Endodermal cell (in vitro differentiated cells): ENCODE measurements at regions not wholly inside any gene's neighbourhood (a gene's known extent, or its start where the extent isn't known, plus 50 kb on each side); places are given as distances from the start of the nearest gene placed in this dataset.

ENCODE experiments used
- DNase-seq: peaks from one replicate; pipeline ENCODE4 v3.0.0-alpha.2; 2017
- H3K27ac ChIP-seq: 2 replicates; pipeline ENCODE4 v1.5.1; 2013; ENCODE audit warnings: mild to moderate bottlenecking, low read depth, low read length, moderate library complexity
- H3K27me3 ChIP-seq: 2 replicates; pipeline ENCODE4 v1.6.1; 2013; ENCODE audit warnings: mild to moderate bottlenecking, low read length, moderate library complexity; ENCODE audit not compliant: insufficient read depth, control insufficient read depth, poor library complexity, severe bottlenecking
- H3K36me3 ChIP-seq: 2 replicates; pipeline ENCODE4 v1.7.0; 2013; ENCODE audit warnings: mild to moderate bottlenecking, low read length, moderate library complexity; ENCODE audit not compliant: control insufficient read depth, insufficient read depth
- H3K4me1 ChIP-seq: one replicate; pipeline ENCODE4 v1.7.0; 2013; ENCODE audit warnings: low read length; ENCODE audit not compliant: control insufficient read depth, insufficient read depth
- H3K4me3 ChIP-seq: 2 replicates; pipeline ENCODE4 v1.5.1; 2013; ENCODE audit warnings: mild to moderate bottlenecking, low read length, moderate library complexity
- H3K9ac ChIP-seq: 2 replicates; pipeline ENCODE4 v1.6.1; 2013; ENCODE audit warnings: mild to moderate bottlenecking, low read length, moderate library complexity; ENCODE audit not compliant: poor library complexity, severe bottlenecking; ENCODE audit errors: extremely low read depth
- H3K9me3 ChIP-seq: 2 replicates; pipeline ENCODE4 v1.6.1; 2013; ENCODE audit warnings: mild to moderate bottlenecking, low read length, moderate library complexity; ENCODE audit not compliant: control insufficient read depth
- H3K27ac Mint-ChIP-seq: 2 replicates; pipeline ENCODE4 v1.8.0; 2020; ENCODE audit warnings: mixed read lengths
- H3K27me3 Mint-ChIP-seq: 2 replicates; pipeline ENCODE4 v1.8.0; 2021; ENCODE audit warnings: mild to moderate bottlenecking, mixed read lengths; ENCODE audit not compliant: insufficient read depth
- H3K36me3 Mint-ChIP-seq: 2 replicates; pipeline ENCODE4 v1.8.0; 2020; ENCODE audit warnings: low read depth, mixed read lengths
- H3K4me1 Mint-ChIP-seq: 2 replicates; pipeline ENCODE4 v1.8.0; 2020; ENCODE audit warnings: mixed read lengths
- H3K4me3 Mint-ChIP-seq: 2 replicates; pipeline ENCODE4 v1.8.0; 2020; ENCODE audit warnings: mild to moderate bottlenecking, moderate library complexity, mixed read lengths
- H3K9me3 Mint-ChIP-seq: 2 replicates; pipeline ENCODE4 v1.8.0; 2020; ENCODE audit warnings: mild to moderate bottlenecking, mixed read lengths
- WGBS, 2 experiments: methylation state at CpG; one replicate each; pipeline versions ENCODE4 v1.1.5 to v1.1.7; 2013; ENCODE audit warnings: missing lambda C conversion rate in 2 of 2, mixed read lengths in 1 of 2; ENCODE audit not compliant: insufficient coverage in 1 of 2, insufficient read length in 1 of 2; 5-methylcytosine and 5-hydroxymethylcytosine counted together
- TF ChIP-seq, protein P1 (sequence below): fragments of 200-600 bp; sonication (generic); conservative IDR thresholded peaks from 2 replicates; pipeline ENCODE4 v1.5.0; 2021; ENCODE audit warnings: antibody characterized with exemption, mild to moderate bottlenecking

DNA sequence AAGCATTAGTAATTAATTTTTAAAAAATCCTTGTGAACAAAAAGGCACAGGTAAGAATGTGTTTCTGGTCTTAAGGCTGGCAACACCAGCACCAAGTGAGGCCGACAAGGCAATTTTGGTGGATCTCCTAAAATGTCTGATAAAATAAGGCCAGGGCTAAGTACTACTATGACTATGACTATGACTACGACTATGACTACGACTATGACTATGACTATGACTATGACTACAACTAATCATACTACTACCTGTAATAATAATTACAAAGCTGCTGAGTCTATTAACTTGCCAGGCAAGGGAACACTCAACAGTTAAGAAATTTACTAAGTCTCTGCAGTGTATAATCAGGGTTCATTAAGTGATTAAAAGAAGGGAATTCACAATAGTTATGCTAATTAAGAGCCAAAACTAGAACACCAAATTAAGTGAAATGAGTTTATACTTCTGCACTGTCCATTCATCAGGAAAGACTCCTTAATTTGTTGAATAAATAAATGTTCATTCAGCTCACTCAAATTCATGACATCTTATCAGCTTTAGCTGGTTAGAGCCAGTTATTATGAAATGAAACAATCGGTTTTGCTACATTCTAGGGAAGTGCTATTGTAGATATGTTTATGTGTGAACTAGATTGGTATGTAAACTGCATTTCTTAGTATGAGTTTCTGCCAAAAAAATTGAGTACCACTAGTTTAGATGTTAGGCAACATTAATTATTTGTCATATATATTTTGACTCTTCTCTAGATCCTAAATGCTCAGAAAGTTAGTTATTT is 1626.2 kb upstream of the PCDH20 start:
- Mint-ChIP-seq H3K4me3 (no peak overlapping the region), H3K9me3 (peaks cover 13% of the 10 kb centered on the region), H3K4me1 (peaks cover 10% of the 10 kb centered on the region), H3K27me3 (no peaks in the 10 kb centered on the region), H3K27ac (no peak overlapping the region), H3K36me3 (no peaks in the 10 kb centered on the region)
- DNase-seq: no peak
- Histone ChIP-seq H3K9me3 (peaks cover 6% of the 10 kb centered on the region), H3K4me3 (no peak overlapping the region), H3K9ac (no peak overlapping the region), H3K4me1 (no peaks in the 10 kb centered on the region), H3K27me3 (no peaks in the 10 kb centered on the region), H3K27ac (no peak overlapping the region), H3K36me3 (no peaks in the 10 kb centered on the region)
- WGBS, 2 experiments: 91 to 97% methylated on average over 3 to 4 of the region's 4 CpGs
- TF ChIP-seq, protein P1, sequence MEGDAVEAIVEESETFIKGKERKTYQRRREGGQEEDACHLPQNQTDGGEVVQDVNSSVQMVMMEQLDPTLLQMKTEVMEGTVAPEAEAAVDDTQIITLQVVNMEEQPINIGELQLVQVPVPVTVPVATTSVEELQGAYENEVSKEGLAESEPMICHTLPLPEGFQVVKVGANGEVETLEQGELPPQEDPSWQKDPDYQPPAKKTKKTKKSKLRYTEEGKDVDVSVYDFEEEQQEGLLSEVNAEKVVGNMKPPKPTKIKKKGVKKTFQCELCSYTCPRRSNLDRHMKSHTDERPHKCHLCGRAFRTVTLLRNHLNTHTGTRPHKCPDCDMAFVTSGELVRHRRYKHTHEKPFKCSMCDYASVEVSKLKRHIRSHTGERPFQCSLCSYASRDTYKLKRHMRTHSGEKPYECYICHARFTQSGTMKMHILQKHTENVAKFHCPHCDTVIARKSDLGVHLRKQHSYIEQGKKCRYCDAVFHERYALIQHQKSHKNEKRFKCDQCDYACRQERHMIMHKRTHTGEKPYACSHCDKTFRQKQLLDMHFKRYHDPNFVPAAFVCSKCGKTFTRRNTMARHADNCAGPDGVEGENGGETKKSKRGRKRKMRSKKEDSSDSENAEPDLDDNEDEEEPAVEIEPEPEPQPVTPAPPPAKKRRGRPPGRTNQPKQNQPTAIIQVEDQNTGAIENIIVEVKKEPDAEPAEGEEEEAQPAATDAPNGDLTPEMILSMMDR: no peak

DNA sequence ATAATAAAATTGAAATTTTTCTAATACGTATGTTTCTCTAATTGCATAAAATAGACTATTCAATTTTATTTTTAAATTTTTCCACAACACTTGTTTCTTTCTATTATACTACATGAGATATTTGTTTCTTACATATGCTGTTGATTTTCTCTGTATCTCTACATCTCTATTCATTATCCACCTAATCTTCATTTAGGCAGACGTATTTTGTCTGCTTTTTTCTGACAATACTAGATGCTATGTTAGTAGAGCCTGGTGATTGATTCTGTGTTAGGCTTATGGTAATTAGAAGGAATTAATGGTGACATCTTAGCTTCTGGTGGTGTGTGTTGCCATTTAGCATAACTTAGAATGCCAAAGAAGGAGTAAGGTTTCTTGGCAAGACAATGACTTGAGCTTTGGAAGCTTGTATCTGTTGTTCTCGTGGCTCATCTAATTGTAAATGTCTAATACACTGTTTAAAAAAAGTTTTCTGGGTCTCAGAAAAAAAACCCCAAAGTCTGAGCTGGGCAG is 1610.7 kb upstream of the PCDH20 start:
- no peaks in the 10 kb centered on the region for H3K36me3 ChIP-seq
- H3K4me3 Mint-ChIP-seq: no peak overlapping the region
- no peaks in the 10 kb centered on the region for H3K27me3 Mint-ChIP-seq
- no peak overlapping the region for H3K9ac ChIP-seq
- H3K4me1 Mint-ChIP-seq: no peaks in the 10 kb centered on the region
- H3K4me1 ChIP-seq: no peaks in the 10 kb centered on the region
- H3K9me3 ChIP-seq: no peaks in the 10 kb centered on the region
- TF ChIP-seq, protein P1: no peak
- no peak overlapping the region for H3K27ac ChIP-seq
- peaks cover 2% of the 10 kb centered on the region for H3K9me3 Mint-ChIP-seq
- H3K27me3 ChIP-seq: no peaks in the 10 kb centered on the region
- 97% methylated on average over 2 of the region's 3 CpGs; no CpG with 5 or more reads in 1 of the 2 experiments for WGBS, 2 experiments
- no peaks in the 10 kb centered on the region for H3K36me3 Mint-ChIP-seq
- H3K4me3 ChIP-seq: no peak overlapping the region
- DNase-seq: no peak
- H3K27ac Mint-ChIP-seq: no peak overlapping the region

DNA sequence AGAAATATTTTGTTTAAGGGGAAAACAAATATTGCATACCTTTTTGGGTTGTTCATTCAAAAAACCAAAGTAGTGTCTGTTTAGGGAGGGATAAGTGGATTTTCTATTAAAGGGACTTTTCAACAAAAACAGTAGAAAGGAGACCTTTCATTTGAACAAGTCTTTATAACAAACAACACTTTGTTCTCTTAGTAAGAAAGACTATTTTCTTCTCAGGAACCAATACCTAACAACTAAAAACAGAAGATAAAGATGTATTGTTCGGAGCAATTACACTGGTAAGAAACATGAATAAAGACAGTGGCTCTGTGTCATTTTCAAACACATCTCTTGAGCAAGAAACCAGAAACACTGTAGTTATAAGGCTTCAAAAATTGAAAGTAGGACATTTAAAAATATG is 1610.1 kb upstream of the PCDH20 start:
- TF ChIP-seq, protein P1: no peak
- Histone ChIP-seq H3K36me3 (no peaks in the 10 kb centered on the region), H3K9me3 (no peaks in the 10 kb centered on the region), H3K4me3 (no peak overlapping the region), H3K9ac (no peak overlapping the region), H3K27ac (no peak overlapping the region), H3K27me3 (no peaks in the 10 kb centered on the region), H3K4me1 (no peaks in the 10 kb centered on the region)
- DNase-seq: no peak
- no peaks in the 10 kb centered on the region for H3K4me1 Mint-ChIP-seq
- no peaks in the 10 kb centered on the region for H3K36me3 Mint-ChIP-seq
- WGBS, 2 experiments: 45% methylated on average over 1 of the region's 1 CpG; no CpG with 5 or more reads in 1 of the 2 experiments
- H3K27me3 Mint-ChIP-seq: no peaks in the 10 kb centered on the region
- H3K9me3 Mint-ChIP-seq: peaks cover 2% of the 10 kb centered on the region
- H3K4me3 Mint-ChIP-seq: no peak overlapping the region
- H3K27ac Mint-ChIP-seq: no peak overlapping the region
